HG03558 (cell line): ENCODE measurements at regions not wholly inside any gene's neighbourhood (a gene's known extent, or its start where the extent isn't known, plus 50 kb on each side); places are given as distances from the start of the nearest gene placed in this dataset.

ENCODE experiments used
- ATAC-seq: cut with Tn5 transposase; IDR thresholded peaks from one replicate; pipeline ENCODE4 v1.9.1; 2021; ENCODE audit warnings: moderate number of reproducible peaks; ENCODE audit not compliant: unreplicated experiment; ENCODE audit errors: extremely low read depth

- no peak for ATAC-seq
Observed at GRCh38 chr17:77476931-77477805, 336.4 kb downstream of the SEC14L1 start.

GRCh38 chr17:77478281-77478680 is 337.5 kb downstream of the SEC14L1 start:
- ATAC-seq: no peak

GRCh38 chr17:77478899-77479298 is 338.1 kb downstream of the SEC14L1 start:
- no peak for ATAC-seq

GRCh38 chr17:77479372-77480198 is 338.8 kb downstream of the SEC14L1 start:
- ATAC-seq: no peak

GRCh38 chr17:77480199-77480508 is 339.4 kb downstream of the SEC14L1 start:
- ATAC-seq: no peak

GRCh38 chr17:77480509-77481215 is 339.9 kb downstream of the SEC14L1 start:
- ATAC-seq: no peak

- no peak for ATAC-seq
Observed at GRCh38 chr17:77481476-77482374, 341.0 kb downstream of the SEC14L1 start.

- ATAC-seq: no peak
Observed at GRCh38 chr17:77482375-77483127, 341.8 kb downstream of the SEC14L1 start.

GRCh38 chr17:77483128-77483598 is 342.4 kb downstream of the SEC14L1 start:
- no peak for ATAC-seq

GRCh38 chr17:77484111-77484510 is 343.3 kb downstream of the SEC14L1 start:
- ATAC-seq: no peak

- ATAC-seq: no peak
Observed at GRCh38 chr17:77485089-77485833, 344.5 kb downstream of the SEC14L1 start.

- ATAC-seq: no peak
Observed at GRCh38 chr17:77487211-77487629, 346.5 kb downstream of the SEC14L1 start.

- no peak for ATAC-seq
Observed at GRCh38 chr17:77487677-77488530, 347.1 kb downstream of the SEC14L1 start.

- ATAC-seq: no peak
Observed at GRCh38 chr17:77488531-77489238, 347.9 kb downstream of the SEC14L1 start.

- ATAC-seq: no peak
Observed at GRCh38 chr17:77489239-77489892, 348.6 kb downstream of the SEC14L1 start.

- ATAC-seq: no peak
Observed at GRCh38 chr17:77489893-77490255, 349.1 kb downstream of the SEC14L1 start.
